OCI-LY1 (cell line): ENCODE measurements at regions not wholly inside any gene's neighbourhood (a gene's known extent, or its start where the extent isn't known, plus 50 kb on each side); places are given as distances from the start of the nearest gene placed in this dataset.

ENCODE experiments used
- H2AFZ ChIP-seq: fragments of 200-600 bp; sonication (generic), shearing (Covaris generic); 2 replicates; pipeline ENCODE4 v1.6.0; 2014; ENCODE audit warnings: antibody characterized with exemption, mild to moderate bottlenecking, low read length
- H3F3A ChIP-seq: fragments of 200-600 bp; sonication (generic), shearing (Covaris generic); 2 replicates; pipeline ENCODE4 v1.6.0; 2014; ENCODE audit warnings: mild to moderate bottlenecking, antibody characterized with exemption, low read length, moderate library complexity; ENCODE audit not compliant: insufficient read depth
- H3K27ac ChIP-seq: fragments of 200-600 bp; sonication (generic); 2 replicates; pipeline ENCODE4 v1.5.1; 2014; ENCODE audit warnings: low read length, mixed run types, mild to moderate bottlenecking, low read depth; ENCODE audit not compliant: poor library complexity, severe bottlenecking
- H3K27me3 ChIP-seq: fragments of 200-600 bp; sonication (generic); 2 replicates; pipeline ENCODE4 v1.6.0; 2014; ENCODE audit warnings: antibody characterized with exemption, mild to moderate bottlenecking, low read length, moderate library complexity; ENCODE audit not compliant: insufficient read depth
- H3K36me3 ChIP-seq: fragments of 200-600 bp; sonication (generic); 2 replicates; pipeline ENCODE4 v1.6.1; 2014; ENCODE audit warnings: mild to moderate bottlenecking, antibody characterized with exemption, low read length, moderate library complexity, mixed read lengths; ENCODE audit not compliant: insufficient read depth
- H3K4me1 ChIP-seq: fragments of 200-600 bp; sonication (generic); 2 replicates; pipeline ENCODE4 v1.5.1; 2014; ENCODE audit warnings: mild to moderate bottlenecking, low read length, moderate library complexity; ENCODE audit not compliant: insufficient read depth, severe bottlenecking
- H3K4me2 ChIP-seq: fragments of 200-600 bp; sonication (generic), shearing (Covaris generic); 2 replicates; pipeline ENCODE4 v1.6.1; 2014; ENCODE audit warnings: low read length
- H3K4me3 ChIP-seq: fragments of 200-600 bp; sonication (generic); 2 replicates; pipeline ENCODE4 v1.5.1; 2014; ENCODE audit warnings: low read length, low read depth, mild to moderate bottlenecking, mixed read lengths; ENCODE audit not compliant: poor library complexity, severe bottlenecking
- H3K79me2 ChIP-seq: fragments of 200-600 bp; shearing (Covaris generic); 2 replicates; pipeline ENCODE4 v1.6.1; 2016; ENCODE audit warnings: mixed run types, low read length, mixed read lengths; ENCODE audit not compliant: insufficient read depth
- H3K9ac ChIP-seq: fragments of 200-600 bp; sonication (generic), shearing (Covaris generic); 2 replicates; pipeline ENCODE4 v1.6.1; 2014; ENCODE audit warnings: mild to moderate bottlenecking, low read length, mixed read lengths
- H3K9me2 ChIP-seq: fragments of 200-600 bp; sonication (generic), shearing (Covaris generic); 2 replicates; pipeline ENCODE4 v1.6.1; 2014; ENCODE audit warnings: low read depth, mild to moderate bottlenecking, low read length, mixed read lengths
- H3K9me3 ChIP-seq: fragments of 200-600 bp; shearing (Covaris generic); 2 replicates; pipeline ENCODE4 v1.6.1; 2014; ENCODE audit warnings: low read length, mixed read lengths
- H4K20me1 ChIP-seq: fragments of 200-600 bp; sonication (generic), shearing (Covaris generic); 2 replicates; pipeline ENCODE4 v1.6.0; 2016; ENCODE audit warnings: mild to moderate bottlenecking, low read length; ENCODE audit not compliant: insufficient read depth
- CTCF ChIP-seq: fragments of 200-600 bp; sonication (generic), shearing (Covaris generic); IDR thresholded peaks from 2 replicates; pipeline ENCODE4 v1.5.1; 2017; ENCODE audit warnings: mild to moderate bottlenecking, antibody characterized with exemption, low read length, moderate library complexity, mixed read lengths
- EZH2 ChIP-seq: fragments of 200-600 bp; sonication (generic), shearing (Covaris generic); IDR thresholded peaks from 2 replicates; pipeline ENCODE4 v1.8.0; 2017; ENCODE audit warnings: borderline replicate concordance, mixed run types, mild to moderate bottlenecking, antibody characterized with exemption, low read length, moderate library complexity, mixed read lengths

DNA sequence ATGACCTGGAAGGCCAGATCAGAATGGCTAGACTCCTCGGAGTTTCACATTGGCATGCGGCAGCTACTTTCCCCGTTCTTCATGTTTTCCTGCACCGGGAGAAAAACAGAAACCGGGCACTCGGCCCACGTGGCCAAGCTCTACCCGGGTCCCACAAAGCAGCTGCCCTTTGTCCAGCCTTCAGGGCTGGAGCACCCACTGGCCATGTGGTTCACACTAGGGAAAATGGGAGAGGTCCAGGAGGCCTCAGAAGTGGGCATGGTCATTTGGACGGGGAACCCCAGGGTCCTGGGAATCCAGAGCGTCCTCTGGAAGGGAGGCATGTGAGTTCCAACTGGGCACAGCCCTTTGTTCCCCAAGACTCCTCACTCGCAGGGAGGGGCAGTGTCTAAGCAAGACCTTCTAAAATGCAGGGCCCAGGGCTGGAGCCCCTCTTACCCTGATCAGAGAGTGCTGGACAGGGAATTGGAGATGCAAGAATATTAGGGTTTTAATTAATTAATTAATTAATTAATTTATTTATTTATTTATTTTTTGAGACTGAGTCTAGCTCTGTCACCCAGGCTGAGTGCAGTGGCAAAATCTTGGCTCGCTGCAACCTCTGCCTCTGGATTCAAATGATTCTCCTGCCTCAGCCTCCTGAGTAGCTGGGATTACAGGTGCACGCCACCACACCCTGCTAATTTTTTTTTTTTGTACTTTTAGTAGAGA lies 97.2 kb upstream of the CPEB4 start:
- TF ChIP-seq EZH2 (no peak), CTCF (no peak)

GRCh38 chr5:173791878-173792277 lies 96.3 kb upstream of the CPEB4 start:
- no peaks in the 10 kb centered on the region for H3K79me2 ChIP-seq
- no peak overlapping the region for H3K4me3 ChIP-seq
- H3K9ac ChIP-seq: no peak overlapping the region
- no peaks in the 10 kb centered on the region for H3K9me3 ChIP-seq
- H2AFZ ChIP-seq: no peak overlapping the region
- no peaks in the 10 kb centered on the region for H3K27me3 ChIP-seq
- H3K27ac ChIP-seq: peak overlapping the region; percentile 73
- H3K4me1 ChIP-seq: peaks cover 85% of the 10 kb centered on the region
- no peak overlapping the region for H3K4me2 ChIP-seq
- no peaks in the 10 kb centered on the region for H3F3A ChIP-seq
- H4K20me1 ChIP-seq: no peaks in the 10 kb centered on the region
- no peaks in the 10 kb centered on the region for H3K36me3 ChIP-seq
- TF ChIP-seq CTCF: no peak
- TF ChIP-seq EZH2: no peak
- H3K9me2 ChIP-seq: no peaks in the 10 kb centered on the region

More for the DNA sequence above, 97.2 kb upstream of the CPEB4 start:
- Histone ChIP-seq H3K36me3 (no peaks in the 10 kb centered on the region), H3K4me3 (no peak overlapping the region), H3F3A (no peaks in the 10 kb centered on the region), H3K9me3 (no peaks in the 10 kb centered on the region), H3K27me3 (no peaks in the 10 kb centered on the region), H3K4me2 (peak overlapping the region; percentile 33; the same call in 1 of the 2 replicates), H3K27ac (peak overlapping the region; percentile 64), H3K9ac (peak overlapping the region; percentile 6; the same call in 1 of the 2 replicates), H3K9me2 (no peaks in the 10 kb centered on the region), H4K20me1 (no peaks in the 10 kb centered on the region), H3K4me1 (peaks cover 88% of the 10 kb centered on the region), H3K79me2 (no peaks in the 10 kb centered on the region), H2AFZ (no peak overlapping the region)

DNA sequence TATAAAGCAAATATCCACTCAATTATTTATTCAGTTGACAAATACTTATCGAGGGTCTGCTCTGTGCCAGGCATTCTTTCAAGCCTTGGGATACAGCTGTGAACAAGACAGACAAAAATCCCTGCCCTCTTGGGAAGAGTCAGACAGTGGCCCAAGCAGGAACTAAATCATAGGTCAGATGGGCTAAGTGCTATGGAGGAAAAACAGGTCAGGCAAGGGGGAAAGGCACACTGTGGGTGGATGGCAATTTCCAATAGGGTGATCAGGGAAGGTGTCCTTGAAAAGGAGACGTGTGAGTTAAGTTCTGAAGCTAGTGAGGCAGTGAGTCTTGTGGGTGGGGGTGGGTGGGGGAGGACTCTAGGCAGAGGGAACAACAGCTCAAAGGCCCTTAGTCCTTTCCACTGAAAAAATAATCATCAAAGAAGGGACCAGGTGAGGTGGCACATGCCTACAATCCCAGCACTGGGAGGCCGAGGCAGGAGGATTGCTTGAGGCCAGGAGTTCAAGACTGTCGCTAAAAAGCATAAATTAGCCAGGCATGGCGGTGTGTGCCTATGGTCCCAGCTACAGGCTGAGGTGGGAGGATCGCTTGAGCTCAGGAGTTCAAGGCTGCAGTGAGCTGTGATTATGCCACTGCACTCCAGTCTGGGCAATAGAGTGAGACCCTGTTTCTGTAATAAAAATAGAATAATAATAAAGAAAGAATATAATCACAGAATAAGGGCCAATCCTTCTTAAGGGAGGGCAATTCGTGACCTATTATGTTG lies 95.2 kb upstream of the CPEB4 start:
- H3K27ac ChIP-seq: peak overlapping the region; percentile 81
- no peak for TF ChIP-seq CTCF
- TF ChIP-seq EZH2: no peak
- no peak overlapping the region for H3K4me3 ChIP-seq
- no peak overlapping the region for H3K4me2 ChIP-seq
- H3K9ac ChIP-seq: no peak overlapping the region
- no peaks in the 10 kb centered on the region for H3K36me3 ChIP-seq
- H4K20me1 ChIP-seq: no peaks in the 10 kb centered on the region
- H3K9me2 ChIP-seq: no peaks in the 10 kb centered on the region
- no peak overlapping the region for H2AFZ ChIP-seq
- H3F3A ChIP-seq: no peaks in the 10 kb centered on the region
- H3K27me3 ChIP-seq: no peaks in the 10 kb centered on the region
- H3K4me1 ChIP-seq: peaks cover 81% of the 10 kb centered on the region
- H3K9me3 ChIP-seq: no peaks in the 10 kb centered on the region
- H3K79me2 ChIP-seq: no peaks in the 10 kb centered on the region
